ENCODE measurements at regions not wholly inside any gene's neighbourhood (a gene's known extent, or its start where the extent isn't known, plus 50 kb on each side); places are given as distances from the start of the nearest gene placed in this dataset.

DNA sequence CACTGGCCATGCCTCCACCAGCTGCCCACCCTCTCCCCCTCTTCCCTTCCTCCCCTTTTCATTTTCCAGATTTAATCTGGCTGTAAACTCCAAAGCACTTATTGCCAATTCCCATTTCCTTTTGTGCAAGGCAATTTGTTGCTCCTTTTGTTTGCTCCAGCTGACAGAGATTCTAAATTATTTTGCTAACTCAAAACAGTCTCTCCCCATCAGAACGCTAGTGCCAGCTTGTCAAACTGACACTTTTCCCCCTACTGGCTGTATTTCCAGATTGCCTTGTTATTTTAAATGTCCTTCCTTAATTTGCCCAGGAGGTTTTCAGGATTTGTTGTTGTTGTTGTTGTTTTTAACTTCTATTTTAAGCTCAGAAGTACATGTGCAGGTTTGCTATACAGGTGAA is 57.0 kb upstream of the PAK1 start:
- DNase-seq, result no peak

- no peak for DNase-seq
Observed at GRCh38 chr11:77529685-77530084, 55.8 kb upstream of the PAK1 start.

DNA sequence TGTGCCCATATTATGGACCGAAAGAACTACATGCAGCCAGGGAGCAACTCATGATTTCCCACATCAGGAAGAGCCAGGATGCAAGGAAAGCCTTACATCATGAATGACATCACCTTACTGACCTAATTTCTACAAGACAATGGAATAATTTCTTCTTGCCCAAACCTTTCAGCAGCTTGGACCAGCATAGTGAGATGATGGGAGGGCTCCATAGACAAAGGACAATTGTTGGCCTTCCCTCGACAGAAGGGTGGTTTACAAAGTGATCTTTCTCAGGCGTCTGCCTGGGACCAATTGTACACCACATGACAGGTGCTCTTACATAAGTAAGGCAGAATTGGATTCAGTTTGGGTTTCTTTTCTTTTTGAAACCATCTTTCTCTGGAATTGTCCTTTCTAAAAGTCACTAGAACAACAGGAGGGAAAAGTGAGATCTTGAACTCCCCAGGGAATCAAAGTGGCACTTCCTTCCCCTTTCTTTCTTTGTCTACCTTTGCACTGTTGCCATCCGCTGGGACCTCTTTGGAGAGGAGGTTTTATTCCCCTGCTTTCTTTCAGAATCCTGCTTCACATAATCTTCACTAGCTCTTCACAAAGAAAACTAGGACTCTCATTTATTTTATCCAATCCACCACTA is 51.7 kb upstream of the PAK1 start:
- DNase-seq, result peak in 3 of 14 donors; percentile 18 to 28 (median 26)

- DNase-seq, result no peak
Observed at GRCh38 chr11:77524539-77524938, 50.6 kb upstream of the PAK1 start.

GRCh38 chr11:77523712-77524111 is 49.8 kb upstream of the PAK1 start:
- DNase-seq, result no peak
